ENCODE measurements at regions not wholly inside any gene's neighbourhood (a gene's known extent, or its start where the extent isn't known, plus 50 kb on each side); places are given as distances from the start of the nearest gene placed in this dataset.

DNA sequence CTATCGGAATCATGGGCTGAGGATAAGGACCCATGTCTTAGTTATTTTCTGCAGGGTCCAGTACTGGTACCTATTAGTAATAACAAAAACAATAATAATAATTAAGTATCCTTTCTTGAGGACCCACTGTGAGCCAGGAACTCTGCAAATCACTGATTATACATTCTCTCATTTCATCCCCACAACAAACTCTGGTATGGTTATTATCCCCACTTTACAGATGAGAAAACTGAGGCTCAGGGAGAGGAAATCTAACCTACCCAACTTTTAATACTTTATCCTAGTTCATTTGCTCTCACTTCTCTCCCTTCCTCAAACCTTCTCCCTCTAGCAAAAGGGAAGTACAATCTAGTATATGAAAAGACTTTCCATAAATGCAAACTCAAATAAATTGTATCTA lies 528.4 kb upstream of the PROK2 start:
- no peak for DNase-seq (ENCODE audit: extremely low read depth in 1 of 2, low read depth in 1 of 2)

DNA sequence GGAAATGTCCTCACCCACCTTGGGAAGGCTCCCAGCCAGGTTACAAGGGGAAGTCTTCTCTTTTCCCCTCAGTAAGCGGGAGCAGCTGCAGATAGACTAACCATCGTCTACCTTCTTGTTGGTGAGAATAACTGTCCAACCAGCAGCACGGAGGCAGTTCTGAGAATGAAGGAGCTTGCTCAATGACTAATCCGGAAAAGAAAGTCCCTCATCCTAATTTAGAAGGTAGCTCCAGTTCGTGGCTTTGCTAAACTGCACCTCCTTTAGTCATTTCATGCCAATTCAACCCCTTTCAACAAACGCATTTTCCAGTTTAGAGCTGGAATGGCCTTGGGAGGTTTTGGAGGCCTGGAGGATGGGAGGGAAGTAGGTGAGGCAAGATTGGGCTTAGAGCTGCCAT lies 527.4 kb upstream of the PROK2 start:
- DNase-seq (ENCODE audit: extremely low read depth in 1 of 2, low read depth in 1 of 2) = no peak

DNA sequence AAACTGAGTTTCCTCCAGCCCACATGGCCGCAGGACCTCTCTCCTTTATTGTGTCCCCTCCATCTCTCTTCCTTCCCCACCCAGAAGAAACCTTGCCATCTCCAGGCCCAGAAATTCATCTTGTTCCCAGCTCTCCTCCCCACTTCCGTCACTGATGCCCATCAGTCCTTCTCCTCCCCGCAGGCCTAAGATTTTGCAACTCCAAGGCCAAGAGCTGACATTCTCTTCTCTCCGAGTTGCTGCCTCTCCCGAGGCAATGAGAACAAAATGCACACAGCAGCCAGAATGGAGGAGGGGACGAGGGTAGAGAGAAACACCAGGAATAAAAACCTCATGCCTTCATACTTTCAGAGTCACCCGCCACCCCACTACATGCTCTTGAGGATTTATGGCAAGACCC lies 526.5 kb upstream of the PROK2 start:
- DNase-seq (ENCODE audit: extremely low read depth in 1 of 2, low read depth in 1 of 2) = no peak

DNA sequence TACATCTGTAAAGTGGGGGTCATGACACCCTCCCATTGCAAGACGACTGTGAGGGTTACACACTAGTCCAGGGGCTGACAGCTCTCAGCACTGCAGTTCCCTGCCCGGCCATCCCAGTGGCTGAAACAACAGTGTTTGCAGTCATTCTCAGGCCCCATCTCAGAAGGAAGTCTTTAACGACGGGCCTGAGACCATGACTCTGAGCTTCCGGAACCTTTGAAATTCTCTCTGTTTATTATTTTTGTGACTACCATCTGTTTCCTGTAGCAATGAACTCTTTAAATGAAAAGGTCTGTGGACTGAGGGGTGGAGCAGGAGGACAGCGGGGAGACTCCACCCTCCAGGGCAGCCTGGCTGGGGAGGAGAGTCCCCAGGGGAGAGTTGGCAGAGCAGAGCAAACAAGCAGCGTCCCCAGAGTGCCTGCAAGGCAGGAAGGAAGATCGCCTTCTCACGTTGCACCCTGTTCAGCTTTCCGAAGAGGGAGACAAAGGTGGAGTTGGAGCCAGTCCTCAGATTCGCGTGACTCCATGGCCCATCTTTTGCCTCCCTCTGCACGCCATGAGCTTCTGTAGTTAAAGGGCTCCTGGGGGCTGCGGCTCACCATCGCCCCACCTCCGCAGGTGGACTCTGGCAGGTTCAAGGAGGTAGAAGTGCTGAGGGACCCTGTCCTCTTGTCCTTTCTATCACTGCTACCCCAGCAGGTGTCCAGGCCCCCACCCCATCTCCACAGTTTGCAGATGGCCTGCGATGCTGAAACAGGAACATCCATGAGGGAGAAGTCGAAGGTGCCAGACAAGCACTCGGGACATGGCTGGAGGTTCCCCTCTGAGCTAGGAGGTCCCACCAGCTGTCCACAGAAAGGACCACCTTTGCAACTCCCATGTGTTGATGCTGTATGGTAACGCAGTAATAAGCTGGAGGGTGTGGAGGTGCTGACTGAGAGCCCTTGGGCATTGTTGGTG lies 525.8 kb upstream of the PROK2 start:
- no peak for DNase-seq (ENCODE audit: extremely low read depth in 1 of 2, low read depth in 1 of 2)

GRCh38 chr3:72309661-72310418 lies 524.9 kb upstream of the PROK2 start:
- no peak for DNase-seq (ENCODE audit: extremely low read depth in 1 of 2, low read depth in 1 of 2)

DNA sequence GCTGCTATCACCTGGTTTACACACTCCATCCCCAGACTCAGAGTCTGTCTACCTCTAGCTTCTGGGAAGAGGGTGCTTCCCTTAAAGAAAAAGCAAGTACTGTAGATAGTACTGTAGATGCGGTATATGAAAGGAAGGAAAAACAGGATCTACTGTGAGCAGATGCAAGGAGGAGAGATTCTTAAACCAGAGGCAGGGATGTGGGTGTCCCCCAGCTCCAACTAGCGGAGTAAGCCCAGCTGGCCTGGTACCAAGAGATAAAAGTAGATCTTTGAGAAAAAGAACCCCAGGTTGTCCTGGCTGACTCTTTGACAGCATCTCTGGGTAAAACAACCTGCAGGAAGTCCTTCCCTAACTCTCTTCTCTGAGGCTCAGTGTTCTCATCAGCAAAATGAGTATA lies 523.7 kb upstream of the PROK2 start:
- no peak for DNase-seq (ENCODE audit: extremely low read depth in 1 of 2, low read depth in 1 of 2)

- no peak for DNase-seq (ENCODE audit: extremely low read depth in 1 of 2, low read depth in 1 of 2)
These were observed 522.6 kb upstream of the PROK2 start for GRCh38 chr3:72307438-72308115.

- DNase-seq (ENCODE audit: extremely low read depth in 1 of 2, low read depth in 1 of 2) = no peak
These were observed 521.9 kb upstream of the PROK2 start for GRCh38 chr3:72306800-72307341.

- DNase-seq (ENCODE audit: extremely low read depth in 1 of 2, low read depth in 1 of 2) = no peak
These were observed 519.0 kb upstream of the PROK2 start for GRCh38 chr3:72303926-72304325.

DNA sequence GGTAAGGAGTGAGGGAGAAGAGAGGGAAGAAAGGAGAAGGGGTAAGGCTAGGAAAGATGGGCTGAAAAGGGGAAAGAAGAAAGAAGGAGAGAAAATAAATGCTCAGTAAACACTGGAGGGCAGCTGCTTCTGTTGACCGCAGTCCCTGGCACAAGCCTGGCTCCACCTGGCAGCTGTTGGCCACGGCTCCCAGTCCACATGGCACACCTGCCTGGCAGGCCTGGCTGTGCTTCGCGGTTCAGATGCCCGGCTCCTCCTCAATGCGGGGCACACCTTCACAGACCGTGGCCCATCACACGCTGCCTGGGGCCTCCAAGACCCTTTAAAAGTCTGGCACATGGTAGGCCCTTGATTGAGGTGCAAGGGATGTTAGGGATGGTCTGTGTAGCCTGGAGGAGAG lies 516.8 kb upstream of the PROK2 start:
- no peak for DNase-seq (ENCODE audit: extremely low read depth in 1 of 2, low read depth in 1 of 2)

- no peak for DNase-seq (ENCODE audit: extremely low read depth in 1 of 2, low read depth in 1 of 2)
These were observed 515.7 kb upstream of the PROK2 start for GRCh38 chr3:72300621-72301020.

DNA sequence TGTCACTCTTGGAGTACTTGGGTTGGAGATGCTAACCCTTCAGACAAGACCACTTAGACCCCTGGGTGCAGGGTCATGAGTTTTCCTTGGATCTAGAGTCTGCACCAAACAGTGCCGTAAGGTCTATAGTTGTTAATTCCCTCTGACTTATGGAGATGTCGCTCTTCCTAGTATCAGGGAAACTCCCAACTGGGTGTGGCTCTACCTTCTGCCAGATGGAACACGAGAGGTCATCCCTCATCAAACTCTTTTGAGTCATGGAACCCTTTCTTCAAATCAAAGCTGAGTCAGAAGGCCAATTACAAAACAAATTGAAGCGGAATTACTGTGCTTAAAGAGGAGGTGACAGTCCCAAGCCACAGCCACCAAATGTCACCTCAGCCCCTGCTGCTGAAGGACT lies 514.9 kb upstream of the PROK2 start:
- DNase-seq (ENCODE audit: extremely low read depth in 1 of 2, low read depth in 1 of 2) = no peak

DNA sequence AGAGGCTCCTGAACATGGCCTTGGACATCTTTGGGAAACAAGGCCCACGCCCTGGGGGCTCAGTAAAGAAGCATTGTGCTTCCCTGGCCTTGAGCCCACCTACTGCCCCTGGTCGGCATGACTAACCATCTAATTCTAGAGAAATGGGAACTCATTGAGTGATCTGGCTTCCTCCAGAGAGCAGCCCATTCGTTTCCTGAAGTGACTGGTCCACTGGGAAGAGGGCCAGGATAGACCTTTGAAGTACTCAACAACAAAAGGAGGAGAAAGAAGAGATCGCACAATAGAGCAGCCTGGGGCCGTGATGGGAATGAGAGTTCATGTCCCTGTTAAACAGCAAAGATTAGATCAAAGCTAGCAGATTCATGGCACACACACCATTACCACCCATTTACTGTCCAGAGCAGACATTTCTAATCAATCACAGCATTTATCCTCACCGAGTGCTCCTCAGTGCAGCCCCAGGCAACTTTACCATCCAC lies 514.4 kb upstream of the PROK2 start:
- DNase-seq (ENCODE audit: extremely low read depth in 1 of 2, low read depth in 1 of 2) = no peak

GRCh38 chr3:72298201-72299152 lies 513.5 kb upstream of the PROK2 start:
- DNase-seq (ENCODE audit: extremely low read depth in 1 of 2, low read depth in 1 of 2) = no peak

DNA sequence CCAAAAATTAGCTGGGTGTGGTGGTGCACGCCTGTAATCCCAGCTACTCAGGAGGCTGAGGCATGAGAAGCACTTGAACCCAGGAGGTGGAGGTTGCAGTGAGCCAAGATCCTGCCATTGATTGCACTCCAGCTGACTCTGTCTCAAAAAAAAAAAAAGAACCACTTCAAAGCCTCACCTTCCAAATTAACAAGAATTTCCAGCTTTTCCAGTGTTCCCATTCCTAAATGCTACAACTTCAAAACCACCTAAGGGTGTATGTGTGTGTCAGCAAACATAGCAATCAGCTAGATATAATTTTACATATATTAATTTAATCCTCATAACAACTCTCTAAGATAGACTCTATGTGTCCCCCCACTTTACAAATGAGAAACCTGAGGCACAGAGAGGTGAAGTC lies 512.5 kb upstream of the PROK2 start:
- no peak for DNase-seq (ENCODE audit: extremely low read depth in 1 of 2, low read depth in 1 of 2)

GRCh38 chr3:72296477-72297111 lies 511.6 kb upstream of the PROK2 start:
- DNase-seq (ENCODE audit: extremely low read depth in 1 of 2, low read depth in 1 of 2) = no peak

- no peak for DNase-seq (ENCODE audit: extremely low read depth in 1 of 2, low read depth in 1 of 2)
These were observed 511.1 kb upstream of the PROK2 start for GRCh38 chr3:72295962-72296450.

DNA sequence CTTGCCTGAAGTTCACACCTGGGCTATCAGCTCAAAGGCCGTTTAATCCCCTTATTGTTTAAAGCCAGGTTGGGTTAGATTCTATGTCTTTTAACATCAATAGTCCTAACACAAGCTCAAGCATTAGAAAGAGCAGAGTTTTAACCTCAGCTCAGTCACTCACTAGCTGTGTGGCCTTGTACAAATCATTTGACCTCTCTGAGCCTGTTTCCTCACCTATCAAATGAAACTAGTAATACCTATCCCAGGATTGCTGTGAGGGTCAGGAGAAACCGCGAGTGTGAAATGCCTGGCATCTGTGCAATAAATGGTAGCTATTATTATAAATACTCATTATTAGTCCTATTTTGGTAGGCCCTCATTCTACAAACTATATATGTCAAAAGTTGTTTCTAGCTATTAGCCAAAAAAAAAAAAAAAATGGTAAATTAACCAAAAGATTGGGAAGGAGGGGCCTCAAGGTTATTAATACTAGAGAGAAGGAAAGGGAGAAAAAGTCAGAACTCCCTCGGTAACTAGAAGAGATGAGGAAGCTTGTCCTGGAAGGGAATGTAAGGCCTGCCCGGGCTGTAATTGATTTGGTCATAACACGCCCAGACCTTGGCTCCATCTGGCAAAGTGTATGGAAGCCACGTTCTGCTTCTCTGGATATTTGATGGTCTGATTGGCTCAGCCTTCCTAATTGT lies 510.5 kb upstream of the PROK2 start:
- no peak for DNase-seq (ENCODE audit: extremely low read depth in 1 of 2, low read depth in 1 of 2)

Data from activated CD8-positive, alpha-beta memory T cell treated with anti-CD3 and anti-CD28 coated beads for 1 hour (primary cell).